Tibial artery (tissue), 4 donors: ENCODE measurements at regions not wholly inside any gene's neighbourhood (a gene's known extent, or its start where the extent isn't known, plus 50 kb on each side); places are given as distances from the start of the nearest gene placed in this dataset.

Experiments used
- DNase-seq, 2 donors: peaks; one replicate each; pipeline ENCODE4 v3.0.0-alpha.2; 2019
- H3K27ac ChIP-seq, 2 donors: fragments of 200-600 bp; sonication (generic) in 1 of 2; 1 replicate in 1 of 2; 2 replicates in 1 of 2; pipeline ENCODE4 v1.5.1; 2018 to 2019; ENCODE audit warnings: mild to moderate bottlenecking in 1 of 2
- H3K27me3 ChIP-seq, 2 donors: fragments of 200-600 bp; sonication (generic) in 1 of 2; one replicate each; pipeline versions ENCODE4 v1.5.1 to v1.6.0; 2016 to 2019
- H3K36me3 ChIP-seq, 3 donors: fragments of 200-600 bp; sonication (generic) in 2 of 3; one replicate each; pipeline ENCODE4 v1.5.1; 2016 to 2019; ENCODE audit warnings: mild to moderate bottlenecking in 2 of 3
- H3K4me1 ChIP-seq, 4 donors: fragments of 200-600 bp; sonication (generic) in 2 of 4; 1 replicate in 3 of 4; 2 replicates in 1 of 4; pipeline ENCODE4 v1.5.1; 2016 to 2019
- H3K4me3 ChIP-seq, 2 donors: fragments of 200-600 bp; sonication (generic) in 1 of 2; 1 replicate in 1 of 2; 2 replicates in 1 of 2; pipeline ENCODE4 v1.5.1; 2018 to 2019; ENCODE audit warnings: mild to moderate bottlenecking in 2 of 2
- H3K9me3 ChIP-seq, 3 donors: fragments of 200-600 bp; sonication (generic) in 1 of 3; one replicate each; pipeline ENCODE4 v1.5.1; 2016 to 2019
- CTCF ChIP-seq, 2 experiments: fragments of 200-600 bp in 1 of 2; fragments of 450-650 bp in 1 of 2; IDR thresholded peaks; one replicate each; pipeline ENCODE4 v1.5.1; 2017 to 2019; ENCODE audit warnings: antibody characterized with exemption in 2 of 2, mild to moderate bottlenecking in 1 of 2, moderate library complexity in 1 of 2
- intact Hi-C: fragments of 100-400 bp; cut with DNase I; formaldehyde crosslinking; loops from one replicate; pipeline ENCODE4 v1.15.0; 2023; ENCODE audit warnings: low total_unique reads

GRCh38 chr2:104438481-104438880 lies 415.4 kb upstream of the POU3F3 start:
- no peak for DNase-seq
- Histone ChIP-seq H3K4me3 (no peak overlapping the region), H3K27ac (no peak overlapping the region), H3K27me3 (no peaks in the 10 kb centered on the region), H3K4me1 (peaks cover 0 to 4% (median 0%) of the 10 kb centered on the region in 4 donors), H3K9me3 (no peaks in the 10 kb centered on the region), H3K36me3 (no peaks in the 10 kb centered on the region)
- no peak for TF ChIP-seq CTCF (IDR thresholded peaks at IDR 0.05)
- intact Hi-C loops = no loop called here

DNA sequence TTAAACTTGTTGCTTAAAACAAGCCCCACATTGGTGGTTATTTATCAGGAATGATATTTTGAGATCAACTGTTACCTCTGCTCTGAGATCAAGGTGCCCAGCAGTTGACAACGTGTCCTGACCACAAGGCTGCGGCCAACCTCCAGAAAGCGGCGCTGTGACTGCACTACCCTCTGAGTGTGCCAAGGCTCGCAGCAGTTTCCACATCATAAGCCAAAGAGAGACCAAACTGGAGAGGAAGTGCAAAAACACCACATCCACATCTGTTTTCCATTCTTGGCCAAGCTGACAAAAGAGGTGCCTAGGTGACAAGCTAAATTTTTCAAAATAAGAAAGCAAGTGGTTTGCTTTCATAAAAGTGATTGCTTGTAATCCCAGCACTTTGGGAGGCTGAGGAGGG lies 410.8 kb upstream of the POU3F3 start:
- Histone ChIP-seq H3K4me3 (no peak overlapping the region), H3K27ac (no peak overlapping the region), H3K36me3 (no peaks in the 10 kb centered on the region), H3K27me3 (no peaks in the 10 kb centered on the region), H3K9me3 (no peaks in the 10 kb centered on the region), H3K4me1 (no peaks in the 10 kb centered on the region)
- TF ChIP-seq CTCF (IDR thresholded peaks at IDR 0.05) = no peak
- intact Hi-C loops = no loop called here
- DNase-seq = no peak

GRCh38 chr2:104444392-104444791 lies 409.5 kb upstream of the POU3F3 start:
- no peak for DNase-seq
- TF ChIP-seq CTCF (IDR thresholded peaks at IDR 0.05) = no peak
- Histone ChIP-seq H3K27me3 (no peaks in the 10 kb centered on the region), H3K4me1 (no peaks in the 10 kb centered on the region), H3K4me3 (no peak overlapping the region), H3K36me3 (no peaks in the 10 kb centered on the region), H3K9me3 (no peaks in the 10 kb centered on the region), H3K27ac (no peak overlapping the region)
- intact Hi-C loops = no loop called here

- Histone ChIP-seq H3K4me3 (no peak overlapping the region), H3K9me3 (no peaks in the 10 kb centered on the region), H3K4me1 (no peaks in the 10 kb centered on the region), H3K27ac (no peak overlapping the region), H3K36me3 (no peaks in the 10 kb centered on the region), H3K27me3 (no peaks in the 10 kb centered on the region)
- intact Hi-C loops = no loop called here
- TF ChIP-seq CTCF (IDR thresholded peaks at IDR 0.05) = no peak
- DNase-seq = no peak
Measured at GRCh38 chr2:104444889-104445288, 409.0 kb upstream of the POU3F3 start.

DNA sequence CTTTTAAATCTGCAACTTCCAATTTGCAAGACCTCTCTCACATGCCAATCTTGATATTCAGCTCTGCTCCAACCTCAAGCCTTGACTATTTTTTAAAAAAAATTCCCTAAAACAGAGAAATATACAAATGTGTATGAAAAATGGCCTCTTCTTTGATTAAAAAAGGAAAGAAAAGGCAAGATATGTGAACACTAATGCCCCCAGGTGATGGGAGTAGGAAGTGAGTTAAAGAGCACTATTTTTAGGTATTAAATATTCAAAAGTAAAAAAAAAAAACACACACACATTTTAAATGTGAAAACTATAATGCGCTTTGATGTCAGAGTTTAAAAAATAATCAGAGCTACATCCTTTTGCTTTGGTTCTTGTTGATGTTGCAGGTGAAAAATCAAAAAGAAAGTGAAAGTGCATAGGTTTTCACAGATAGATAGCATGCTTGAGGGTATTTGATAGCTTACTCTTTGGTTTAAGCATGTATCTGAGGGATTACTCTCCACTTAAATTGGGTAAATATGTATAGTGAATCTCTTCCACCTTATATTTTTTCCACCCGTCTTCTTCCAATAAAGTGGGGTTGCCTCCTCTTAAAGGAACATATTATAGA lies 406.0 kb upstream of the POU3F3 start:
- H3K4me1 ChIP-seq = no peaks in the 10 kb centered on the region
- no peak for DNase-seq
- intact Hi-C loops = no loop called here
- no peak overlapping the region for H3K4me3 ChIP-seq
- no peaks in the 10 kb centered on the region for H3K27me3 ChIP-seq
- TF ChIP-seq CTCF (IDR thresholded peaks at IDR 0.05) = no peak
- no peaks in the 10 kb centered on the region for H3K36me3 ChIP-seq
- H3K9me3 ChIP-seq = no peaks in the 10 kb centered on the region
- H3K27ac ChIP-seq = no peak overlapping the region
